ENCODE measurements at regions not wholly inside any gene's neighbourhood (a gene's known extent, or its start where the extent isn't known, plus 50 kb on each side); places are given as distances from the start of the nearest gene placed in this dataset.

GRCh38 chr12:42732908-42733411 is 143.4 kb upstream of the PRICKLE1 start:
- Histone ChIP-seq H3K36me3 (ENCODE audit: low read depth, low read length) (no peaks in the 10 kb centered on the region), H3K9me3 (ENCODE audit: low read length) (no peaks in the 10 kb centered on the region), H3K4me1 (ENCODE audit: insufficient read depth, low read length) (peaks cover 28% of the 10 kb centered on the region), H3K79me2 (ENCODE audit: low read length) (no peaks in the 10 kb centered on the region), H3K27ac (ENCODE audit: low read length) (no peak overlapping the region), H3K9me2 (replicated peaks; ENCODE audit: low read length) (no peaks in the 10 kb centered on the region), H3K27me3 (ENCODE audit: low read length) (no peaks in the 10 kb centered on the region), H4K20me1 (ENCODE audit: low read length) (no peaks in the 10 kb centered on the region), H3F3A (ENCODE audit: low read length, unreplicated experiment) (no peaks in the 10 kb centered on the region), H3K4me2 (ENCODE audit: low read length) (no peak overlapping the region), H3K4me3 (ENCODE audit: low read length) (no peak overlapping the region), H3K9ac (ENCODE audit: low read length) (no peak overlapping the region), H2AFZ (ENCODE audit: low read length) (no peak overlapping the region)
- DNase-seq (no peak), ATAC-seq (no peak)
- intact Hi-C loops (cut with micrococcal nuclease), result no loop called here
- no TSS peak for BruUV-seq (replicated peaks)
- no peak for TF ChIP-seq EZH2 (IDR thresholded peaks at IDR 0.05; ENCODE audit: low read length, unreplicated experiment)
- TF ChIP-seq EZH2phosphoT487 (IDR thresholded peaks at IDR 0.05; ENCODE audit: borderline replicate concordance, low read length), result no peak
- TF ChIP-seq, protein P1, sequence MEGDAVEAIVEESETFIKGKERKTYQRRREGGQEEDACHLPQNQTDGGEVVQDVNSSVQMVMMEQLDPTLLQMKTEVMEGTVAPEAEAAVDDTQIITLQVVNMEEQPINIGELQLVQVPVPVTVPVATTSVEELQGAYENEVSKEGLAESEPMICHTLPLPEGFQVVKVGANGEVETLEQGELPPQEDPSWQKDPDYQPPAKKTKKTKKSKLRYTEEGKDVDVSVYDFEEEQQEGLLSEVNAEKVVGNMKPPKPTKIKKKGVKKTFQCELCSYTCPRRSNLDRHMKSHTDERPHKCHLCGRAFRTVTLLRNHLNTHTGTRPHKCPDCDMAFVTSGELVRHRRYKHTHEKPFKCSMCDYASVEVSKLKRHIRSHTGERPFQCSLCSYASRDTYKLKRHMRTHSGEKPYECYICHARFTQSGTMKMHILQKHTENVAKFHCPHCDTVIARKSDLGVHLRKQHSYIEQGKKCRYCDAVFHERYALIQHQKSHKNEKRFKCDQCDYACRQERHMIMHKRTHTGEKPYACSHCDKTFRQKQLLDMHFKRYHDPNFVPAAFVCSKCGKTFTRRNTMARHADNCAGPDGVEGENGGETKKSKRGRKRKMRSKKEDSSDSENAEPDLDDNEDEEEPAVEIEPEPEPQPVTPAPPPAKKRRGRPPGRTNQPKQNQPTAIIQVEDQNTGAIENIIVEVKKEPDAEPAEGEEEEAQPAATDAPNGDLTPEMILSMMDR (conservative IDR thresholded peaks at IDR 0.05; ENCODE audit: low read depth, low read length), result no peak
- POLR2A ChIA-PET (ENCODE audit: unreplicated experiment), result no interaction called here
- CTCF ChIA-PET, result no interaction called here

DNA sequence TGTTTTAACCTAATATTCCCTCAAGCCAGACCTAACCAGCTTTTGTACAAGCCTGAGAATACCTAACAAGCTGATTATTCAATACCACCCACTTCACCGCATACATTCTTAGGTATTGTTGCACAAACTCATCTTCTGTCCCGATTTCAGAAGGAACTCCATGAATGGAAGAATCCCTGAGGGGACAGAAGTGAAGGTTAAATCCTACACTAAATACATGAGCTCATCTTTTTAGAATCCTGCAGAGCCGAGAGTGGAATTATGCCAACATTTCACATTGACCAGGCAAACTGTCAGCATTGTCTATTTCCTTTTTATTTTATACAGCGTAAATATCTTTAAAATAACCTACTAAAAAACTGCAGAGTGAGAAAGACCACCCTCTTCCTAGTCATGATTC is 140.7 kb upstream of the PRICKLE1 start:
- Histone ChIP-seq H2AFZ (ENCODE audit: low read length) (no peak overlapping the region; the same call in 1 of the 2 replicates), H3K4me2 (ENCODE audit: low read length) (peak overlapping the region; percentile 69), H3K9ac (ENCODE audit: low read length) (no peak overlapping the region), H4K20me1 (ENCODE audit: low read length) (no peaks in the 10 kb centered on the region), H3K27ac (ENCODE audit: low read length) (peak overlapping the region; percentile 65; the same call in 1 of the 2 replicates), H3K27me3 (ENCODE audit: low read length) (no peaks in the 10 kb centered on the region), H3K36me3 (ENCODE audit: low read depth, low read length) (no peaks in the 10 kb centered on the region), H3K4me1 (ENCODE audit: insufficient read depth, low read length) (peaks cover 40% of the 10 kb centered on the region), H3K9me2 (replicated peaks; ENCODE audit: low read length) (no peaks in the 10 kb centered on the region), H3K79me2 (ENCODE audit: low read length) (no peaks in the 10 kb centered on the region), H3K4me3 (ENCODE audit: low read length) (0 out of 2 replicates have a peak overlapping the region, but pooled peaks have one; percentile 37), H3K9me3 (ENCODE audit: low read length) (no peaks in the 10 kb centered on the region), H3F3A (ENCODE audit: low read length, unreplicated experiment) (no peaks in the 10 kb centered on the region)
- ATAC-seq (no peak), DNase-seq (peak; percentile 36)
- ChIA-PET POLR2A (ENCODE audit: unreplicated experiment) (no interaction called here), CTCF (no interaction called here)
- no TSS peak for BruUV-seq (replicated peaks)
- no peak for TF ChIP-seq EZH2phosphoT487 (IDR thresholded peaks at IDR 0.05; ENCODE audit: borderline replicate concordance, low read length)
- intact Hi-C loops (cut with micrococcal nuclease), result no loop called here

- Histone ChIP-seq H4K20me1 (ENCODE audit: low read length) (no peaks in the 10 kb centered on the region), H3K4me1 (ENCODE audit: insufficient read depth, low read length) (peaks cover 41% of the 10 kb centered on the region), H3K36me3 (ENCODE audit: low read depth, low read length) (no peaks in the 10 kb centered on the region), H3K27me3 (ENCODE audit: low read length) (no peaks in the 10 kb centered on the region), H3K27ac (ENCODE audit: low read length) (peak overlapping the region; percentile 65), H3K4me2 (ENCODE audit: low read length) (peak overlapping the region; percentile 69), H3K9me2 (replicated peaks; ENCODE audit: low read length) (no peaks in the 10 kb centered on the region), H2AFZ (ENCODE audit: low read length) (peak overlapping the region; percentile 34; the same call in 1 of the 2 replicates), H3K9ac (ENCODE audit: low read length) (no peak overlapping the region), H3F3A (ENCODE audit: low read length, unreplicated experiment) (no peaks in the 10 kb centered on the region), H3K9me3 (ENCODE audit: low read length) (no peaks in the 10 kb centered on the region), H3K79me2 (ENCODE audit: low read length) (no peaks in the 10 kb centered on the region), H3K4me3 (ENCODE audit: low read length) (peak overlapping the region; percentile 37; the same call in 1 of the 2 replicates)
- ChIA-PET CTCF (interaction anchor here (0.5 kb wide), 1 partner anchor 393 kb away, joined by 3 read pairs; no protein-coding TSS in a partner anchor), POLR2A (ENCODE audit: unreplicated experiment) (no interaction called here)
- BruUV-seq (replicated peaks), result no TSS peak
- intact Hi-C loops (cut with micrococcal nuclease), result loop anchor here (1.0 to 5.0 kb wide), 2 partner anchors 137 to 232 kb away; no protein-coding TSS in a partner anchor
- TF ChIP-seq, protein P1 (conservative IDR thresholded peaks at IDR 0.05; ENCODE audit: low read depth, low read length), result no peak
- TF ChIP-seq EZH2 (IDR thresholded peaks at IDR 0.05; ENCODE audit: low read length, unreplicated experiment) (no peak), EZH2phosphoT487 (IDR thresholded peaks at IDR 0.05; ENCODE audit: borderline replicate concordance, low read length) (no peak)
- DNase-seq, result peak; percentile 77
- peak; percentile 58 for ATAC-seq
Observed at GRCh38 chr12:42729535-42729900, 140.0 kb upstream of the PRICKLE1 start.

All from PC-3 (cell line).